CD14-positive monocyte (primary cell): ENCODE measurements at regions not wholly inside any gene's neighbourhood (a gene's known extent, or its start where the extent isn't known, plus 50 kb on each side); places are given as distances from the start of the nearest gene placed in this dataset.

Experiments
- DNase-seq, 3 donors: peaks; one replicate each; pipeline ENCODE4 v3.0.0-alpha.2; 2011 to 2022
- H2AFZ ChIP-seq: 2 replicates; pipeline ENCODE4 v1.6.0; 2012; ENCODE audit warnings: mild to moderate bottlenecking, low read depth, low read length, inconsistent platforms; ENCODE audit not compliant: insufficient read depth, poor library complexity, severe bottlenecking
- H3K27ac ChIP-seq, 2 donors: 1 replicate in 1 of 2; 2 replicates in 1 of 2; pipeline ENCODE4 v1.5.1; 2012 to 2013; ENCODE audit warnings: low read length in 2 of 2, control low read depth in 1 of 2, inconsistent platforms in 1 of 2, low read depth in 1 of 2, mild to moderate bottlenecking in 1 of 2
- H3K27me3 ChIP-seq, 2 donors: one replicate each; pipeline versions ENCODE4 v1.6.0 to v1.6.1; 2011 to 2013; ENCODE audit warnings: low read length in 2 of 2; ENCODE audit not compliant: control insufficient read depth in 2 of 2, insufficient read depth in 2 of 2
- H3K36me3 ChIP-seq, 2 donors: replicated peaks in 1 of 2; 1 replicate in 1 of 2; 2 replicates in 1 of 2; pipeline versions ENCODE4 v1.5.1 to v1.6.1; 2012 to 2013; ENCODE audit warnings: low read length in 2 of 2, control low read depth in 1 of 2, inconsistent platforms in 1 of 2, mild to moderate bottlenecking in 1 of 2; ENCODE audit not compliant: insufficient read depth in 2 of 2, control insufficient read depth in 1 of 2
- H3K4me1 ChIP-seq, 2 donors: 1 replicate in 1 of 2; 2 replicates in 1 of 2; pipeline versions ENCODE4 v1.5.1 to v1.6.1; 2012 to 2013; ENCODE audit warnings: low read length in 2 of 2, control low read depth in 1 of 2, inconsistent platforms in 1 of 2, mild to moderate bottlenecking in 1 of 2, moderate library complexity in 1 of 2; ENCODE audit not compliant: insufficient read depth in 2 of 2, control insufficient read depth in 1 of 2
- H3K4me2 ChIP-seq: replicated peaks from 2 replicates; pipeline ENCODE3; 2012; ENCODE audit warnings: low read length, moderate library complexity, mild to moderate bottlenecking; ENCODE audit not compliant: poor library complexity, severe bottlenecking; ENCODE audit errors: extremely low read depth
- H3K4me3 ChIP-seq, 3 experiments: fragments of 200-600 bp in 1 of 3; sonication (generic) in 1 of 3; replicated peaks in 1 of 3; 1 replicate in 2 of 3; 2 replicates in 1 of 3; pipeline ENCODE4 v1.5.1; 2011 to 2013; ENCODE audit warnings: low read length in 3 of 3, mild to moderate bottlenecking in 3 of 3, control low read depth in 2 of 3, low read depth in 2 of 3, inconsistent platforms in 1 of 3, moderate library complexity in 1 of 3
- H3K79me2 ChIP-seq: 2 replicates; pipeline ENCODE4 v1.6.0; 2012; ENCODE audit warnings: mild to moderate bottlenecking, control low read depth, inconsistent platforms, low read length, moderate library complexity; ENCODE audit not compliant: insufficient read depth
- H3K9ac ChIP-seq: 2 replicates; pipeline ENCODE4 v1.6.0; 2017; ENCODE audit warnings: low read length, mild to moderate bottlenecking; ENCODE audit not compliant: insufficient read depth, poor library complexity, severe bottlenecking
- H3K9me3 ChIP-seq, 2 donors: replicated peaks in 1 of 2; 1 replicate in 1 of 2; 2 replicates in 1 of 2; pipeline versions ENCODE4 v1.5.1 to v1.6.1; 2012 to 2013; ENCODE audit warnings: low read length in 2 of 2, control low read depth in 1 of 2; ENCODE audit not compliant: control insufficient read depth in 1 of 2, insufficient read depth in 1 of 2
- H4K20me1 ChIP-seq: 2 replicates; pipeline ENCODE4 v1.6.0; 2012; ENCODE audit warnings: mild to moderate bottlenecking, low read length, control low read depth, moderate library complexity; ENCODE audit not compliant: insufficient read depth
- H3K27ac Mint-ChIP-seq, 7 donors: one replicate each; pipeline ENCODE4 v1.8.0; 2020; ENCODE audit warnings: mild to moderate bottlenecking in 7 of 7, mixed read lengths in 7 of 7, moderate library complexity in 6 of 7, inconsistent platforms in 2 of 7
- H3K27me3 Mint-ChIP-seq, 3 donors: one replicate each; pipeline ENCODE4 v1.8.0; 2021 to 2022; ENCODE audit warnings: low read depth in 3 of 3, mild to moderate bottlenecking in 3 of 3, mixed read lengths in 3 of 3, moderate library complexity in 3 of 3, inconsistent platforms in 1 of 3
- H3K36me3 Mint-ChIP-seq, 2 donors: one replicate each; pipeline ENCODE4 v1.8.0; 2020; ENCODE audit warnings: mixed read lengths in 2 of 2, inconsistent platforms in 1 of 2, mild to moderate bottlenecking in 1 of 2
- H3K4me1 Mint-ChIP-seq: one replicate; pipeline ENCODE4 v1.8.0; 2020; ENCODE audit warnings: mild to moderate bottlenecking, mixed read lengths
- H3K4me3 Mint-ChIP-seq, 2 donors: one replicate each; pipeline ENCODE4 v1.8.0; 2020; ENCODE audit warnings: mild to moderate bottlenecking in 2 of 2, mixed read lengths in 2 of 2, moderate library complexity in 1 of 2
- H3K9me3 Mint-ChIP-seq, 7 donors: one replicate each; pipeline ENCODE4 v1.8.0; 2020 to 2022; ENCODE audit warnings: mixed read lengths in 7 of 7, mild to moderate bottlenecking in 6 of 7, moderate library complexity in 6 of 7, inconsistent platforms in 2 of 7
- CTCF ChIP-seq: fragments of 200-600 bp; IDR thresholded peaks from one replicate; pipeline ENCODE4 v1.8.0; 2022; ENCODE audit warnings: antibody characterized with exemption, mild to moderate bottlenecking
- WGBS: methylation state at CpG from one replicate; pipeline ENCODE4 v1.1.5; 2013; ENCODE audit warnings: missing lambda C conversion rate; ENCODE audit not compliant: insufficient coverage; 5-methylcytosine and 5-hydroxymethylcytosine counted together
- intact Hi-C, 2 donors: fragments of 100-400 bp; cut with micrococcal nuclease; formaldehyde crosslinking; loops; one replicate each; pipeline versions ENCODE4 v1.15.0 to v1.15.1; 2023

GRCh38 chr17:79159471-79159870, 84.8 kb downstream of the ENGASE start:
- Mint-ChIP-seq H3K4me1 (peaks cover 8% of the 10 kb centered on the region), H3K27ac (no peak overlapping the region), H3K4me3 (no peak overlapping the region), H3K36me3 (no peaks in the 10 kb centered on the region), H3K27me3 (peaks cover 2 to 4% (median 4%) of the 10 kb centered on the region in 3 donors), H3K9me3 (peaks cover 0 to 5% (median 0%) of the 10 kb centered on the region in 7 donors)
- Histone ChIP-seq H3K9ac (no peak overlapping the region), H3K4me2 (no peak overlapping the region), H3K36me3 (no peaks in the 10 kb centered on the region), H3K9me3 (no peaks in the 10 kb centered on the region), H4K20me1 (no peaks in the 10 kb centered on the region), H3K4me3 (no peak overlapping the region), H2AFZ (no peak overlapping the region), H3K27me3 (no peaks in the 10 kb centered on the region), H3K79me2 (no peaks in the 10 kb centered on the region), H3K27ac (no peak overlapping the region), H3K4me1 (peaks cover 6 to 7% of the 10 kb centered on the region in 2 donors)
- whole genome bisulfite sequencing = 90% methylated on average over 6 of the region's 6 CpGs
- intact Hi-C loops = no loop called here
- TF ChIP-seq CTCF = no peak
- no peak for DNase-seq

- intact Hi-C loops = no loop called here
- no peaks in the 10 kb centered on the region for H4K20me1 ChIP-seq
- no peak overlapping the region for H3K4me3 Mint-ChIP-seq
- no peak overlapping the region for H3K27ac Mint-ChIP-seq
- no peak overlapping the region for H2AFZ ChIP-seq
- peaks cover 6 to 7% of the 10 kb centered on the region in 2 donors for H3K4me1 ChIP-seq
- peaks cover 4 to 7% (median 6%) of the 10 kb centered on the region in 3 donors for H3K27me3 Mint-ChIP-seq
- H3K27ac ChIP-seq = no peak overlapping the region
- no peak overlapping the region for H3K9ac ChIP-seq
- no peak for TF ChIP-seq CTCF
- no peaks in the 10 kb centered on the region for H3K27me3 ChIP-seq
- WGBS = 91% methylated on average over 13 of the region's 19 CpGs
- H3K4me2 ChIP-seq = no peak overlapping the region
- peaks cover 8% of the 10 kb centered on the region for H3K4me1 Mint-ChIP-seq
- no peaks in the 10 kb centered on the region for H3K79me2 ChIP-seq
- no peaks in the 10 kb centered on the region for H3K9me3 ChIP-seq
- H3K9me3 Mint-ChIP-seq = peaks cover 0 to 5% (median 0%) of the 10 kb centered on the region in 7 donors
- no peak overlapping the region for H3K4me3 ChIP-seq
- no peaks in the 10 kb centered on the region for H3K36me3 Mint-ChIP-seq
- DNase-seq = no peak
- H3K36me3 ChIP-seq = no peaks in the 10 kb centered on the region
Observed at GRCh38 chr17:79156463-79157095, 82.0 kb downstream of the ENGASE start.
